ENCODE measurements at regions not wholly inside any gene's neighbourhood (a gene's known extent, or its start where the extent isn't known, plus 50 kb on each side); places are given as distances from the start of the nearest gene placed in this dataset.

DNA sequence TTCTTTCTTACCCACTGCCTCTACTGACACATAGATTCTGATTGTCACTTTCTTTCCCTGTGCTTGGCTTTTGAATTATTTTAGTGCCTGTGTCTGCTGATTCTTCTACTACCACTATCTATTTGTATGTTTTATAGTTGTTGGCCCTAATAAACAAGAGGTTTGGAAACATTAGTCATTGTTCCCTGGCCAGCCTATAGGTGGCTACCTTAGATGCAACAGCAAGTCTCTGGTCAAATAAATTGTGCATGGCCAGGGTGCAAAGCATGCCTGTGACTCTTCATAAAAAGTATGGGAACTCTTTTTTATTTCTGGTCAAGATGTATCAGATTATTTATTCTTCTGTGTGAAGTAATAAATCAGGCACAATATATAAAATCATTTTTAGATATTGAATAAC, 124.4 kb downstream of the PLK2 start:
- TF ChIP-seq POLR2A (IDR thresholded peaks at IDR 0.05) (no peak), POLR2AphosphoS5 (IDR thresholded peaks at IDR 0.05) (no peak), EP300 (IDR thresholded peaks at IDR 0.05) (no peak)
- TF ChIP-seq, protein P1, sequence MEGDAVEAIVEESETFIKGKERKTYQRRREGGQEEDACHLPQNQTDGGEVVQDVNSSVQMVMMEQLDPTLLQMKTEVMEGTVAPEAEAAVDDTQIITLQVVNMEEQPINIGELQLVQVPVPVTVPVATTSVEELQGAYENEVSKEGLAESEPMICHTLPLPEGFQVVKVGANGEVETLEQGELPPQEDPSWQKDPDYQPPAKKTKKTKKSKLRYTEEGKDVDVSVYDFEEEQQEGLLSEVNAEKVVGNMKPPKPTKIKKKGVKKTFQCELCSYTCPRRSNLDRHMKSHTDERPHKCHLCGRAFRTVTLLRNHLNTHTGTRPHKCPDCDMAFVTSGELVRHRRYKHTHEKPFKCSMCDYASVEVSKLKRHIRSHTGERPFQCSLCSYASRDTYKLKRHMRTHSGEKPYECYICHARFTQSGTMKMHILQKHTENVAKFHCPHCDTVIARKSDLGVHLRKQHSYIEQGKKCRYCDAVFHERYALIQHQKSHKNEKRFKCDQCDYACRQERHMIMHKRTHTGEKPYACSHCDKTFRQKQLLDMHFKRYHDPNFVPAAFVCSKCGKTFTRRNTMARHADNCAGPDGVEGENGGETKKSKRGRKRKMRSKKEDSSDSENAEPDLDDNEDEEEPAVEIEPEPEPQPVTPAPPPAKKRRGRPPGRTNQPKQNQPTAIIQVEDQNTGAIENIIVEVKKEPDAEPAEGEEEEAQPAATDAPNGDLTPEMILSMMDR (IDR thresholded peaks at IDR 0.05): no peak

Measured in stomach (tissue), 4 donors.